Colonic mucosa (tissue), 4 donors: ENCODE measurements at regions not wholly inside any gene's neighbourhood (a gene's known extent, or its start where the extent isn't known, plus 50 kb on each side); places are given as distances from the start of the nearest gene placed in this dataset.

ENCODE experiments used
- DNase-seq: peaks from one replicate; pipeline ENCODE4 v3.0.0-alpha.2; 2020
- H3K27ac ChIP-seq: fragments of 200-600 bp; one replicate; pipeline ENCODE4 v1.8.0; 2021
- H3K27me3 ChIP-seq: fragments of 200-600 bp; one replicate; pipeline ENCODE4 v1.8.0; 2021
- H3K36me3 ChIP-seq: fragments of 200-600 bp; one replicate; pipeline ENCODE4 v1.8.0; 2021
- H3K4me1 ChIP-seq: fragments of 200-600 bp; one replicate; pipeline ENCODE4 v1.8.0; 2021; ENCODE audit warnings: mild to moderate bottlenecking
- H3K4me3 ChIP-seq: fragments of 200-600 bp; one replicate; pipeline ENCODE4 v1.8.0; 2021
- H3K9ac ChIP-seq, 2 donors: one replicate each; pipeline ENCODE4 v1.7.0; 2013; ENCODE audit warnings: control low read depth in 2 of 2, low read depth in 2 of 2, low read length in 2 of 2
- H3K9me3 ChIP-seq: fragments of 200-600 bp; one replicate; pipeline ENCODE4 v1.8.0; 2021
- intact Hi-C: fragments of 100-400 bp; cut with DNase I; formaldehyde crosslinking; loops from one replicate; pipeline ENCODE4 v1.14.1; 2022
- TF ChIP-seq, protein P1 (sequence below): fragments of 200-600 bp; IDR thresholded peaks from one replicate; pipeline ENCODE4 v1.8.0; 2022; ENCODE audit warnings: antibody characterized with exemption, mild to moderate bottlenecking
- donor health status: healthy.
- donor health status: DM: no; HTN: no; CAD: no.
- donor health status: DM: no; HTN: no; CAD: no.

DNA sequence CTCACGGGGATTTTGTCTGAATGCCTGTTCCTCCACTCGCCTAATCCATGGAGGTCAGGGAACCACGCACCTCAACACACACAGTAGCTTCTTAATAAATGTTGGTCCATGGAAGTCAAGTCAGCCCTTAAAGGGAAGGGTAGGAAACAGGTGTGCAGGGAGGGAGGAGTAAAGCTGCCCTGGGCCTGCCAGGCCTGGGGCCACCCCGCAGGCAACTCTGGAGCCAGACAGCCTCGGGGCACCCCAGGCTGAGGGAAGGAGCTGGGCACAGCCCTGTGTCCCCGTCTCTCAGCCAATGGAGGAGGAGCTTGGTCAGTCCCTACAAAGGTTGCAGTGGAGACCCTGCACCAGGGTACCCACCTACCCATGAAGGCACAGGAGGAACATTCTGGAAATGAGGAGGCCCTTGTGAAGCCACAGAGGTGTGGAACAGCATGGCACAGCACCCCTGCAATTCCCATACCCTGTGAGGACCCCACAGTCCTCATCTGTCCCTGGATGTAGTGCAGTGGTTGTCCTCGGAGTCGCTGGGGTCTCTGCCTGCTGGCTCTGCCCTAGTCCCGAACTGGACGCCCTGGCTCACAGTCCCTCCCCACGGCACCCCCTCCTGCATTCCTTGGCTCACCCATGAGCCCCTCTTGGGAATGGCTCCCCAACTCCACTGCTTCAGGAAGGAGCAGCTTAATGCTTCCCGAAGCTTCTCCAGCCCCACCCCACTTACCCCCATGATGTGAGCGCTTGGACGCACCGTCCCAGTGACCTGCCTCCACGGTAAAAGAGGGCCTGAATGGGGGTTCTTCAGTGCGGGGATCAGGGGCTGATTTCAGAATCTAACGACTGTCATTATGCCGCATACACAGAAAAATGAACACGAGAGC is 79.2 kb upstream of the INSIG1 start:
- DNase-seq: no peak
- Histone ChIP-seq H3K27ac (no peak overlapping the region), H3K4me1 (no peaks in the 10 kb centered on the region), H3K36me3 (no peaks in the 10 kb centered on the region), H3K9me3 (no peaks in the 10 kb centered on the region), H3K9ac (no peak overlapping the region), H3K27me3 (peaks cover 14% of the 10 kb centered on the region), H3K4me3 (no peak overlapping the region)
- TF ChIP-seq, protein P1, sequence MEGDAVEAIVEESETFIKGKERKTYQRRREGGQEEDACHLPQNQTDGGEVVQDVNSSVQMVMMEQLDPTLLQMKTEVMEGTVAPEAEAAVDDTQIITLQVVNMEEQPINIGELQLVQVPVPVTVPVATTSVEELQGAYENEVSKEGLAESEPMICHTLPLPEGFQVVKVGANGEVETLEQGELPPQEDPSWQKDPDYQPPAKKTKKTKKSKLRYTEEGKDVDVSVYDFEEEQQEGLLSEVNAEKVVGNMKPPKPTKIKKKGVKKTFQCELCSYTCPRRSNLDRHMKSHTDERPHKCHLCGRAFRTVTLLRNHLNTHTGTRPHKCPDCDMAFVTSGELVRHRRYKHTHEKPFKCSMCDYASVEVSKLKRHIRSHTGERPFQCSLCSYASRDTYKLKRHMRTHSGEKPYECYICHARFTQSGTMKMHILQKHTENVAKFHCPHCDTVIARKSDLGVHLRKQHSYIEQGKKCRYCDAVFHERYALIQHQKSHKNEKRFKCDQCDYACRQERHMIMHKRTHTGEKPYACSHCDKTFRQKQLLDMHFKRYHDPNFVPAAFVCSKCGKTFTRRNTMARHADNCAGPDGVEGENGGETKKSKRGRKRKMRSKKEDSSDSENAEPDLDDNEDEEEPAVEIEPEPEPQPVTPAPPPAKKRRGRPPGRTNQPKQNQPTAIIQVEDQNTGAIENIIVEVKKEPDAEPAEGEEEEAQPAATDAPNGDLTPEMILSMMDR: no peak
- intact Hi-C loops: no loop called here

DNA sequence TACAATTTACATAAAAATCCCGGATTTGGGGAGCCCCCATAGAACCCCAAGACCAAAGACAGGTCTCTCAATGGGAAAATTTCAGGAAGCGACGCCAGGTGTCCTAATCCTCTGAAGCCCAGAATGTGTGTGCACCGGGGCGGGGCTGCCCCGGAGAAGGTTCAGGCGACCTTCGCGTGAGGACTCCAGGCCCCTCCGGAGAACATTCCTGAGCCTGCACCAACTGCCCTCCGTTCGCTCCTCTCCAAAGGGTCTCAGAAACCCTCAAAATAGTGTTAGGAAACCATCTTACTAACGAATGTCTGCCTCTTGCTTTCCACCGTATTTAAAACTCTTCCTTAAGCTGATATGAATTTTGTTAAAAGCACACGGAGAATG is 78.5 kb upstream of the INSIG1 start:
- no peak overlapping the region for H3K9ac ChIP-seq
- intact Hi-C loops: no loop called here
- no peaks in the 10 kb centered on the region for H3K4me1 ChIP-seq
- TF ChIP-seq, protein P1: no peak
- peaks cover 14% of the 10 kb centered on the region for H3K27me3 ChIP-seq
- H3K4me3 ChIP-seq: no peak overlapping the region
- no peak for DNase-seq
- no peaks in the 10 kb centered on the region for H3K9me3 ChIP-seq
- no peaks in the 10 kb centered on the region for H3K36me3 ChIP-seq
- no peak overlapping the region for H3K27ac ChIP-seq

DNA sequence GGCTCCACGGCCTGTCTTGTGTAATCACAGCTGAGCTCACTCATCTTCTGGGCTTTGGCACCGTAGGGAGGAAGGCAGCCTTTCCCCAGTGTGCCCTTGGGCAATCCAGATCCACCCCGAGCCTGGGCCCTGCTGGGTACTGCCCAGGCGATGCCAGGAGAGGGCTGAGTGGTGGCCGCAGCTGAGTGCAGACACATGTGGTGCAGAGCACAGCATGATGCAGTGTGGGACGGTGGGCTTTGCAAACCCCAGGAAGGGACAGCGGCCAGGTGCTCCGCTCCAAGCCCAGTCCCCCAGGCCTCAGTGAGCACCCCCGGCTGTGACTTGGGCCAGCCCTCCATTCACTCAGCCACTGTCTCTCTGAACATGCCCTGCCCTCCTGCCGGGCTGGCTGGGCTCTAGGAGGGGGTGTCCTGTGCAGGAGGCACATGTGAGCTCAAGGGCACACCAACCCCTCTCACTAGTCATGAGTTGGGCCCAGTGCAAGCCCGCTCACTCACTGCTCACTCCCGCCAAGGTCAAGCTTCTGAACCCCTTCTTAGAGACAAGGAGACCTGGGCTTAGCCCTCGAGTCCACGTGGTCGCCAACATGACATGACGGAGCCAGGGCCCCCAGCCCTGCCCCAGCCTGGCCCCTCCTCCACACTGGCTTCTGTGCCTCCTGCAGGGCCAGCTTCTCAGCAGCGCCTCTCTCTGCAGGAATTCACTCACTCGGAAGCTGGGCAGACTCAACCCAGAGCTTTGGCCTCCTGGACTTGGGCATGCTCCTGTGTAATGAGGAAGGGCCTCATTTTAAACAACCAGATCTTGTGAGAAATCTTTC is 77.5 kb upstream of the INSIG1 start:
- H3K9ac ChIP-seq: no peak overlapping the region
- H3K27ac ChIP-seq: no peak overlapping the region
- no peak overlapping the region for H3K4me3 ChIP-seq
- peaks cover 7% of the 10 kb centered on the region for H3K27me3 ChIP-seq
- H3K9me3 ChIP-seq: no peaks in the 10 kb centered on the region
- DNase-seq: no peak
- TF ChIP-seq, protein P1: no peak
- no peaks in the 10 kb centered on the region for H3K36me3 ChIP-seq
- H3K4me1 ChIP-seq: no peaks in the 10 kb centered on the region
- intact Hi-C loops: no loop called here

DNA sequence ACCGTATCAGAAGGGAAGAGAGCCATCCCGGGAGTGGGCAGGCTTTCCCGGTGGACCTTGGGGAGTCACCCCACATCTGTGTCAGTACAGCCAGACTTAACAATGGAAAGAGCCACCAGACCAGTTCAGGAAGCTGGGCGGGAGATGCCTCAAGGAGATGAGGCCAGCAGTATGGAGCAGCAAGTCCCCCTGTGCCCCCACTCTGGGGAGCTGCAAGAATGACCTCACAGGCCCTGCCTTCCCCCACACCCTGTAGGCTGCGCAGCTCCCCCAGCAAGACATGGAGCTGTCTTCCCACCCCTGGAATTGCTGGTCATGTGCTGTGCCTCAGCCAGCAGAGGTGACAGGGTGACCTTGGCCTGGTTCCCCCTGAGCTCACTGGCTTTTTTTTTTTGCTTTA is 76.8 kb upstream of the INSIG1 start:
- no peak overlapping the region for H3K27ac ChIP-seq
- intact Hi-C loops: no loop called here
- no peak for DNase-seq

DNA sequence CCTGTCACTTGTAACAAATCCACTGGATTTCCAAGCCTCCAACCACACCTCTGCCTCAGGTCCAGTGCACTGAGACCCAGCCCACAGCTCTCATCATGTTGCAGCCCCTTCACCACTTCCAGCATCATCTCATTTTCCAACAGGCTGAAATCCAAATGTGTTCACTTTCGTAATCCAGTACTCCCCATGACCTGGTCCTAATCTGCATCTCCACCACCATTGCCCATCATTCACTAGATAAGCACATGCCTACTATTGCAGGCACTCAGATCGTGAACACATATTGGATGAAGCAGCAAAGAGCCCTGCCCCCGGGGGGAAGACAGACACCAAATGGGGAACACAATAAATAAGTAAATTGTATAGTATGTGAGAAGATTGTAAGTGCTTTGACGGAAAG is 76.1 kb upstream of the INSIG1 start:
- Histone ChIP-seq H3K9ac (no peak overlapping the region), H3K27ac (no peak overlapping the region), H3K36me3 (no peaks in the 10 kb centered on the region), H3K27me3 (no peaks in the 10 kb centered on the region), H3K4me1 (no peaks in the 10 kb centered on the region), H3K9me3 (no peaks in the 10 kb centered on the region), H3K4me3 (no peak overlapping the region)
- no peak for DNase-seq
- TF ChIP-seq, protein P1: no peak
- intact Hi-C loops: no loop called here

More for the DNA sequence above, 76.8 kb upstream of the INSIG1 start:
- no peaks in the 10 kb centered on the region for H3K9me3 ChIP-seq
- H3K36me3 ChIP-seq: no peaks in the 10 kb centered on the region
- no peak overlapping the region for H3K9ac ChIP-seq
- H3K4me3 ChIP-seq: no peak overlapping the region
- TF ChIP-seq, protein P1: no peak
- H3K27me3 ChIP-seq: no peaks in the 10 kb centered on the region
- H3K4me1 ChIP-seq: no peaks in the 10 kb centered on the region
